GM18907 (cell line): ENCODE measurements at regions not wholly inside any gene's neighbourhood (a gene's known extent, or its start where the extent isn't known, plus 50 kb on each side); places are given as distances from the start of the nearest gene placed in this dataset.

Experiments used
- ATAC-seq: cut with Tn5 transposase; IDR thresholded peaks from one replicate; pipeline ENCODE4 v1.9.1; 2021; ENCODE audit warnings: mild to moderate bottlenecking, moderate library complexity; ENCODE audit not compliant: unreplicated experiment

GRCh38 chr9:71590362-71590761 is 178.0 kb downstream of the CEMIP2 start:
- no peak for ATAC-seq

GRCh38 chr9:71589612-71590011 is 178.7 kb downstream of the CEMIP2 start:
- no peak for ATAC-seq

DNA sequence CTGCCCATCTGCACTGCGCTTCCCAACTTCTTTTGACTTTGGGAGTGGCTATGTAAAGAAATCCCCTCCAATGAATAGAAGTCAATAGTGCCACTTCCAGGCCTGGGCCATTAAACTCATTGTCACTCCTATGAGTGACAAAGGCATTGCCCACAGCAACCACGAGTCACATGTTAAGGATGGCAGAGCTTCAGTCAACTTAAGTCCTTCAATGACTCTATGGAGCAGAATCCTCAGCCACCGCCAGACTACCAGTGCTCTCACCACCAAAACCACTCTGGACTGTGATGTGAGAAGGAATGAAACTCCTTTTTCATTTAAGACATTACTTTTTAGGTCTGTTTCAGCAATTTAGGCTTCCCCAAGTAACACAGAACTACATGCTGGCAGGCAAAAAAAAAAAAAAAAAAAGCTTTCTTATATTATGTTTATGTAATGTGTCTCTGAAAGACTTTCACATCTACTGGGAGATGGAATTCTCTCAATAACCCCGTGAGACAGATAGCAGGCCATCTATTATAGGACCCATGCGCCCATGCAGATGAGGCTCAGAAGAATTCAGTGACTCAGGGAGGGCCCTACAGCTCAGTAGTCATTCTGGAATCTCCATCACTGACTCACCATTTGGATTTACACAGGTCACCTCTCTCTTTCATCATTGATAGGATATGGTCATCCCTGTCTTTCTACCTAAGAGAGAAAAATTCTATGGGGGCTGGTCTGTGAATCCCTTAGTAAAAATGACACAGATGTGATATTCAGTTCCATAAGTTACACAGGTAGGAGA is 180.5 kb downstream of the CEMIP2 start:
- ATAC-seq = no peak

GRCh38 chr9:71583792-71584191 is 184.5 kb downstream of the CEMIP2 start:
- no peak for ATAC-seq

- no peak for ATAC-seq
Measured at GRCh38 chr9:71582347-71582746, 186.0 kb downstream of the CEMIP2 start.

DNA sequence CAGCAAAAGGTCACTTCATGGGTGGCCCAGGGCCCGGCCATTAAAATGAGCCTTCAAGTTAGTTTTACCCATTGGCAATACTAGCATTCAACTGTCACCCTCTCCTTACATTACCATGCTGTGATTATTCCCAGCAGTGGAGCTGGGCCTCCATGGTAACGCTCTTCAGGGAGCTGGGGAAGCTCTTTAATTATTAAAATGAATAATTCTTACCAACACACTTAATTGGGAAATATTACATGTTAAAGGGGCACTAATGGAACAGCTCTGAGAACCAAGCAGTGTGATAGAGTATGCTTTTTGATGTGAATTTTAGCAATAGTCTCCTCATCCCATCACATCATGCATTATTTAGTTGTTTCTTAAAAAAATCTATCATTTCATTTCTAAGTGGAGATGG is 187.2 kb downstream of the CEMIP2 start:
- no peak for ATAC-seq

GRCh38 chr9:71571186-71571585 is 197.1 kb downstream of the CEMIP2 start:
- ATAC-seq = no peak

DNA sequence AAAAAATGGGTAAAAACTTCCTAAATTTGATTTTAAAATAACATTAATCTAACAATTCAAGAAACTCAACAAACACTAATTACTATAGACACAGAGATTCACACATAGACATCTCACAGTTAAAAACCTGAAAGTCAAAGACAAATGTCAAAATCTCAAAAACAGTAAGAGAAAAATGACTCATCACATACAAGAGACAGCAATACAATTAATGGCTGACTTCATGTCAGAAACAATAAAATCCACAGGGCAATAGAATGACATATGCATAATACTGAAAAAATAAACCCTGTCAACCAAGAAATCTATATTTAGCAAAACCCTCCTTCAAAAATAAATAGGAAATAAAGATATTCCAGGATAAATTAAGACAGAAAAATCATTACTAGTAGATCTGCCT is 200.4 kb downstream of the CEMIP2 start:
- ATAC-seq = no peak

- ATAC-seq = no peak
Measured at GRCh38 chr9:71562140-71562539, 206.2 kb downstream of the CEMIP2 start.

- no peak for ATAC-seq
Measured at GRCh38 chr9:71557310-71557709, 211.0 kb downstream of the CEMIP2 start.

DNA sequence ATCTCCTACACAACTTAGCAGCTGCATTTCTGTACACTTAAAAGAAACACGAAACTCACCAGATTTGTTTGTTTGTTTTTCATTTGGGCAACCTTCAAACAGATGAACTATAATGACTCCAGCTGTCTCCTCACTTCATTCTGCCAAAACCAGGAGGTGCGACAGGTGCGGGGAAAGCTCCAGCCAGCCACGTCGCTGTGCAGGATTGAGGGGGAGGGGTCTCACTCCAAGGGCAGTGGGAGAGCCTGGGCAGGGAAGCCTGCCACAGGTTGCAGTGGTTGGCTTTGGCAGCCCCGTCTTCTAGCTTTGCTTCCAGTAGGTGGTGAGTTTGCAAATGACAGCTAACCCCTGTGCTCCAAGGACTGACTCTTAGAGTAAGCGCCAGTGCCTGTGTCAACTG is 215.8 kb downstream of the CEMIP2 start:
- no peak for ATAC-seq

GRCh38 chr9:71549023-71549422 is 219.3 kb downstream of the CEMIP2 start:
- ATAC-seq = peak; percentile 93

DNA sequence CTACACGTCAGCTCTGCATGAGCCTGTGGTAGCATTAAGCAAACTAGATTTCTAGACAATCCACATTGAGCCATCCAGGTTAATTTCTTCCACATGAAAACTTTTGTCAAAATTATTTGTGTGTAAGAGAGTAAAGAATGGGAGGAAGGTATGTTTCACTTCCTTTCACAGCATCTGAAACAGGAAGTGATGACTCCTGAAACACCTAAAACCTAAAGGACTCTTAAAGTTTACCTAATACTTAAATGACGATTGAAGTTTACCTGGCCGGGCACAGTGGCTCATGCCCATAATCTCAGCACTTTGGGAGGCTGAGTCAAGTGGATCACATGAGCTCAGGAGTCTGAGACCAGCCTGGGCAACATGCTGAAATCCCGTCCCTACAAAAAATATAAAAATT is 223.8 kb downstream of the CEMIP2 start:
- no peak for ATAC-seq

GRCh38 chr9:71541436-71541835 is 226.9 kb downstream of the CEMIP2 start:
- ATAC-seq = no peak

- no peak for ATAC-seq
Measured at GRCh38 chr9:71524996-71525580, 243.2 kb downstream of the CEMIP2 start.

GRCh38 chr9:71524516-71524915 is 243.8 kb downstream of the CEMIP2 start:
- no peak for ATAC-seq

GRCh38 chr9:71521132-71521531 is 247.2 kb downstream of the CEMIP2 start:
- no peak for ATAC-seq

DNA sequence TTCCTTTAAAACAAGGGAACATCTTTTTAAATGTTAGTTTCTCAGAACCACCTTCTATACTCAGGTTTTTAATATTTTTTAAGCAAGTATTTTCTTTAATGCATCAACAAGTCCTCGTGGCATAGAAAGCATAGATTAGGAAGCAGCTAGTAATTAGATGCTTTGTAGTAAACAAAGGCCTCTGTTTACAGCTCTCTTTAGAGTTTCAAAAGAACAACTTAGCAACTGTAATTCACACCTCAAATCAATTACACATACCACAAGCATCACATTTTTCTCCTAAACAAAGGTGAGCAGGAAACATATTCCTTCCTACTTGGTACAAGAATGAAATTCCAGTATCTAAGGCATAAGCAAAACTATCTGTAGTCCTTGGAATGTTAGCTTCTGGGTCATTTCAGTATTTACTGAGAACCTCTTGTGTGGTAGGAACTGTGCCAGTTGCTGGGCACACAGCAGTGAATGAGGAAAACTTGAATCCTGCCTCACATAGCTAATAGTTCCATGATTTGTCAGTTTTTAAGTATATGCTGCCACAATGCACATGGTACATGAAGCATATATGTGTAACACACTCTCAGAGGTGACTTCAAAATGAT is 249.1 kb downstream of the CEMIP2 start:
- no peak for ATAC-seq

DNA sequence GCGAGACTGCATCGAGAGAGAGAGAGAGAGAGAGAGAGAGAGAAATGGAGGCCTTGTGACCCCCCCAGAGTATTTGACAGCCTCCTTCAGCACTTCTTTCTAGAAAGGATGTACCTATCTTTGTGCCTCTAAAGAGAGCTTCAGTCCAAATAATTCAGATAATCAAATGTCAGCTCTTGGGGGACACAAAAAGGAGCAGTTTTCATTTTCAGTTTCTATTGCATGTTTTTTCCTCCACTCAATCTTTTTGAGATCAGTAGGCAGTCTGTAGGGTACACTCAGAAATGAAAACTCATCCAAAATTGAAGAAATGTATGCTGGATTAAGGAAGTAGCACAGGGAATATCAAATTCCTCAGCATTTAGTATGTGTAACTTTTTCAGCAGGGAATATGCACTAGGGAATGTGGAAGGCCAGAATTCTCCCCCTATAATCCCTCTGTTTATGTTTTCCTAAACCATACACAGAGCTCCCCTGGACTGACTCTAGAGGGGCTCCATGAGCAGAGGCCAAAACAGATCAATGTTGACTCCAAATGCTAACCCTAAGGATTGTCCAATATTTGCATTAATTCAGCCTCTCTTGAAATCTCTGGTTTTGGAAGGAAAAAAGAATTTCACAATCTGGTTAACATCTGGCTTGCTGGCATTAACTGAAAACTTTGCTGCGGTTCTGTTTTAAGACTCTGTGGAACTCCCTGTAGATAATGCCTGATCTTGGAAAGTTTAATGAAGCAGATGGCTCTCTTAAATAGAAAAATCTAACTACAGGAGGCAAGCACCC is 250.1 kb downstream of the CEMIP2 start:
- no peak for ATAC-seq

- no peak for ATAC-seq
Measured at GRCh38 chr9:71515626-71516025, 252.7 kb downstream of the CEMIP2 start.

GRCh38 chr9:71515107-71515506 is 253.2 kb downstream of the CEMIP2 start:
- no peak for ATAC-seq
